ENCODE measurements at regions not wholly inside any gene's neighbourhood (a gene's known extent, or its start where the extent isn't known, plus 50 kb on each side); places are given as distances from the start of the nearest gene placed in this dataset.

- TF ChIP-seq SP1 (IDR thresholded peaks at IDR 0.05) (no peak), ELF4 (IDR thresholded peaks at IDR 0.05) (no peak), FOXM1 (IDR thresholded peaks at IDR 0.05; ENCODE audit: borderline replicate concordance) (no peak), ARNT (IDR thresholded peaks at IDR 0.05) (no peak), FOXA1 (IDR thresholded peaks at IDR 0.05) (no peak)
Measured at GRCh38 chr2:184041077-184041476, 557.3 kb upstream of the ZNF804A start.
